GM18907 (cell line): ENCODE measurements at regions not wholly inside any gene's neighbourhood (a gene's known extent, or its start where the extent isn't known, plus 50 kb on each side); places are given as distances from the start of the nearest gene placed in this dataset.

Experiments used
- ATAC-seq: cut with Tn5 transposase; IDR thresholded peaks from one replicate; pipeline ENCODE4 v1.9.1; 2021; ENCODE audit warnings: mild to moderate bottlenecking, moderate library complexity; ENCODE audit not compliant: unreplicated experiment

- no peak for ATAC-seq
These were observed 395.3 kb downstream of the TSN start for GRCh38 chr2:122150524-122151280.

GRCh38 chr2:122152571-122152970 is 397.1 kb downstream of the TSN start:
- no peak for ATAC-seq

- ATAC-seq = no peak
These were observed 400.9 kb downstream of the TSN start for GRCh38 chr2:122156176-122156890.

- ATAC-seq = no peak
These were observed 401.7 kb downstream of the TSN start for GRCh38 chr2:122157158-122157557.

GRCh38 chr2:122163617-122164016 is 408.2 kb downstream of the TSN start:
- no peak for ATAC-seq

- no peak for ATAC-seq
These were observed 409.5 kb downstream of the TSN start for GRCh38 chr2:122164964-122165363.

GRCh38 chr2:122166820-122167219 is 411.4 kb downstream of the TSN start:
- no peak for ATAC-seq

- ATAC-seq = no peak
These were observed 412.1 kb downstream of the TSN start for GRCh38 chr2:122167515-122167914.

- no peak for ATAC-seq
These were observed 413.3 kb downstream of the TSN start for GRCh38 chr2:122168799-122169198.

- no peak for ATAC-seq
These were observed 417.4 kb downstream of the TSN start for GRCh38 chr2:122172812-122173211.

- ATAC-seq = no peak
These were observed 418.6 kb downstream of the TSN start for GRCh38 chr2:122174061-122174460.

GRCh38 chr2:122179492-122180165 is 424.2 kb downstream of the TSN start:
- ATAC-seq = no peak

- no peak for ATAC-seq
These were observed 425.5 kb downstream of the TSN start for GRCh38 chr2:122180972-122181371.

- no peak for ATAC-seq
These were observed 427.3 kb downstream of the TSN start for GRCh38 chr2:122182616-122183355.

- ATAC-seq = no peak
These were observed 428.4 kb downstream of the TSN start for GRCh38 chr2:122183890-122184289.

- ATAC-seq = no peak
These were observed 431.3 kb downstream of the TSN start for GRCh38 chr2:122186761-122187222.

GRCh38 chr2:122191331-122191730 is 435.9 kb downstream of the TSN start:
- ATAC-seq = peak; percentile 84

- ATAC-seq = no peak
These were observed 438.2 kb downstream of the TSN start for GRCh38 chr2:122193622-122194021.

- no peak for ATAC-seq
These were observed 439.1 kb downstream of the TSN start for GRCh38 chr2:122194546-122194945.

GRCh38 chr2:122203523-122203922 is 448.1 kb downstream of the TSN start:
- no peak for ATAC-seq

- no peak for ATAC-seq
These were observed 450.2 kb downstream of the TSN start for GRCh38 chr2:122205641-122206040.
